NCI-H82 treated with DMSO at 0.1 percent for 48 hours (cell line): ENCODE measurements at regions not wholly inside any gene's neighbourhood (a gene's known extent, or its start where the extent isn't known, plus 50 kb on each side); places are given as distances from the start of the nearest gene placed in this dataset.

Source experiments
- DNase-seq: peaks from one replicate; lab custom pipeline; 2025; ENCODE audit not compliant: unreplicated experiment; lab: John Stamatoyannopoulos, UW

- DNase-seq, result no peak
Measured at GRCh38 chr5:38716516-38716915, 129.3 kb upstream of the OSMR start.

DNA sequence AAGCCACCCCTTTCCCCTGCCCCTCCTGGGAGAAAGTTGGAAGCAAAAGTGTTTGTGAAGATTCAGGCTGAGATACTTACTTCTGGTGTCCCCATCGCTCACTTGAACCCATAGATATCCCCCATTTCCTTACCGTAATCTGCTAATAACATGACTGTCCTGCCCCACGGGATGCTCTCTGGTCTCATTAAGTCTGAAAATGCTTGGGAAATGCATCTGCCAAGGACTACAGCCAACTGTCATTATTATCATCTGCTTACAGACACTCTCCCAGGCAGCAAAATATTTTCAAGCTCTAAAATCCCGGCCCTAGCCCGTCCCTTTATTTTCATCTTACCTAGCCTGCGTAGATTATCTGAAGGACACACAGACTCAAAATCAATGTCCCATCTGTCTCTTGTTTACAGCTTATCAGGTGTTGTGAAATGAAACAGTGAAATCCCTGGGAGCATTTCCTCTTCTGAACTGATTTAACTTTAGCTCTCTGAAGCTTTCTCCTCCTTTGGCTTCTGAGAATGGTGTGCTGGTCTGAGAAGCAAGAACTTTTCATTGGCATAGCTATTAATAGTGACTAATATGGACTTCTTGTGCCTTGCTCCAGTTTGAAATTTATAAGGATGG, 126.9 kb upstream of the OSMR start:
- DNase-seq, result peak; percentile 58

DNA sequence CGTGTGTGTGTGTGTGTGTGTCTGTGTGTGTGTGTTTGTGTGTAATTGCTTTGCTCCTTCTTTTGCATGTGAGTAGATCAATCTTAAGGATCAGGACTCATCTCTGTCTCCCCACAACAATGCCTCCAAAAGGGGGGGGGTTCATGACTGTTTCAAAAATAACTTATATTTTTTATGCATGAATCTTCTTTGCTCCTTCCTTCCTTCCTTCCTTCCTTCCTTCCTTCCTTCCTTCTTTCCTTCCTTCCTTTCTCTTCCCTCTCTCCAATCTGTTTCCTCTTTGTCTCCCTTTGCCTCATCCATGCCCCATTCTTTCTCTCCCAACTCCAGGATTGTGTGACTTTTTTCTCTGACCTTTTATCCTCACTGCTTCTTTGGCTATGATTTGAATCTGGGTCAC, 126.4 kb upstream of the OSMR start:
- no peak for DNase-seq

GRCh38 chr5:38719916-38720315, 125.9 kb upstream of the OSMR start:
- no peak for DNase-seq

DNA sequence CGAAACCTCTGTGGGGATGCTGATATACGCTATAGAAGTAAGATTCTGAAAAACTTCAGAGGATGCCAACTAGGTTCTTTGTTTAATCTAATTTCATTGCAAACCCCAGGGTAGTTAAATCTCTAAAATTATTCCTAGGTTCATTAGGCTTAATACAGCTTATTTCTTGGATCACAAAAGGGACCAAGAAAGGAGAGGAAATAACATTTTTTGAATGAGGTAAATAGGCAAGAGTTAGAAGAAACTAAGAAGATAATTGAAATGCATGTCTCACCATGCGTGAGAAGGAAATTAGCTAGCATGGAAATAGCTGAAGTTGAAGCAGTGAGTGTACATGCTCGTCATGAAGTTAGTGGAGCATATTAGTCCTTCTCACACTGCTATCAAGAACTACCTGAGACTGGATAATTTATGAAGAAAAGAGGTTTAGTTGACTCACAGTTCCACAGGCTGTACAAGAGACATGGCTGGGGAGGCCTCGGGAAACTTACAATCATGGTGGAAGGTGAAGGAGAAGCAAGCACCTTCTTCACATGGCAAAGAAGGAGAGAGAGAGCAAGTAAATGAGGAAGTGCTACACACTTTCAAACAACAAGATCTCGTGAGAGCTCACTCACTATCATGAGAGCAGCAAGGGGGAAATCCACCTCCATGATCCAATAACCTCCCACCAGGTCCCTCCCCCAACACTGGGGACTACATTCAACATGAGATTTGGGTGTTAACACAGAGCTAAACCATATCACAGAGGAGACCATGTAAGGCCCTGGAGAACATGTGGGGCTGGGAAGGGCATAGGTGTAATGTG, 125.1 kb upstream of the OSMR start:
- DNase-seq, result no peak

DNA sequence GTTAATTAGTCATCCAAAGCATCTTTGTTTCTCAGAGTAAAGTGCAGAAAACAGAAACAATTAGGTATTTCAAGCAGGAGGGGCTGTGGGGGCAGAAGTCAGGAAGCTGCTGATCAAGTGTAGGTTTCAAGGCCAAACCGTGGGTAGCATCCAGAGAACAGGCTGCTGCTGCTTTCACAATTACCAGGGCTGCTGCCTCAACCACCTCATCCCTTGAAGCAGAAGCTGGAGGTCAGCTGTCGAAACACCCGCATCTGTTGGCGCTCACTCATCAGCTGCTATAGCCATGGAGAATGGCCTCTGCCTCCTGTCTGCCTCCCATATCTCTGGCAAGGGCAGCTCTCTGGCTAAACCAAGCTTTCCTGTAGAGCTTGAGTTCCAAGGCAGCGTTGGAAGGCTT, 122.9 kb upstream of the OSMR start:
- no peak for DNase-seq

DNA sequence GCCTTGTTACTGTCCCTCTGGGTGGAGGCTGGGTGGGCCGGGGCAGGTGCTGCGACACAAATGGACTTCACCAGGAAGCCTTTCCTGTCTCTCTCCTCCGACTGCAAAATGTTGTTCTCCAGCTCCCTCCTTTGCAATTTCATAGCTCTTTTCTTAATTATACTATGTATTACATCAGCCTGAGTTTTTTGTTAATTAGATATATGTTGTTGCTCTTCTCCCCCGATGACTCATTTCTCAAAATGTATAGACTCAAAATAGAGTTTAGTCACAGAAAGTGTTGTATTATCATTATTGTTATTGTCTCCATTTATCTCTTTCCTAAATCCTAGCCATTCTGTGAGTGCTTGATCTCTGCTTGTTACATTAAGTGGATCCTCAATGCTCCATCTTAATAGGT, 122.4 kb upstream of the OSMR start:
- no peak for DNase-seq

DNA sequence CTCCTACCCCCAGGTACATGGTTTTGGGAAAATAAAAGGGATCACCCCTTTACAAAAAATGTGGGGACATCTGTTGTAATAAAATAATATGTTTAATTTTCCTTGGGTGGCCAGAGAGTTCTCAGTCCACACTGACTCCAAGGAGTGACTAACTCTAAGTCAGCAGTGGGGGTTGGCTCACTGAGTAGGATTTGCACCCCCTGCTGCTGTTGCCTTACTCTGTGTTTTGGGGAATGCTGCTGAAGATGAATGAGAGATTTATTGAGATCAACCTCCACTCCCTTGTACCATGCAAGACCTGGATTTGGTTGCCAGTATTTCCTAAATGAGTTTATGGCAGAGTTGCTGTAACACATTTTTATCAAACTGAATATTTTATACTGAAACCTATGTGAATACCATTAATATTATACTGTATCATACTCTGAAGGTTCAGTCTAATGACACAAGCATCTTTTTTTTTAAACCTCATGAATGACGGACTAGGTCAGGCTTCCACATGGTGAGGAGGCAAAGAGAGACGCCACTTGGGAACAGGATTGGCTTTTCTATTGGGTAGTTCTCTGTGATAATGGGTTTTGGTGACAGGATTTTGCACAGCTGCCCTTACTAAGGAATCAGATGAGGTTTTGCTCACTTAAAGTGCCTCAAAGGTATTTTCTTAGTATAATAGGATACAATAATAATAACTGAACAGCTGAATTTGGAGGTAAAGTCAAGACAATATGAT, 121.3 kb upstream of the OSMR start:
- DNase-seq, result no peak

DNA sequence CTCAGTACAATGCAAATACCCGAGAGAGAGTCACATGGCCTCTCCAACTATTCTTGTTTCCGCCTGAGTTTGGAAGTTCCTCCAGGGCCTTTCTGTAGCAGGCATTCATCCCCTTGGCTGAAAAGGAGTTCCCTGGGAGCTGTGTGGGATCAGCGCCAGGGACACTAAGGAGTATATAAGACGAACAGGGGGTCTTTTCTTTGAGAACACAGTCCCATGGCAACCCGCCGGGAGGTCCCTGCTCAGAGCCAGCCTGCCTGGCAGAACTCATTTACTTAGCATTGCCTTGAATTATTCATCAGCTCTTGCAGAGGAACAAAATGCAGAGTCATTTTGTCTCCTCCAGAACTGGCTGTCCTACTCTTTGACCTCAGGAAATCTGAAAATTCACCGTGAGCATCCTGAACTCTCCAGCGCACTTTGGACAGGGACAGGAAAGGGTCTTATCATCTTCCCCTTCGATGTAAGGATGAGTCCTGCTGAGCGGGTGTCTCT, 120.4 kb upstream of the OSMR start:
- DNase-seq, result no peak

DNA sequence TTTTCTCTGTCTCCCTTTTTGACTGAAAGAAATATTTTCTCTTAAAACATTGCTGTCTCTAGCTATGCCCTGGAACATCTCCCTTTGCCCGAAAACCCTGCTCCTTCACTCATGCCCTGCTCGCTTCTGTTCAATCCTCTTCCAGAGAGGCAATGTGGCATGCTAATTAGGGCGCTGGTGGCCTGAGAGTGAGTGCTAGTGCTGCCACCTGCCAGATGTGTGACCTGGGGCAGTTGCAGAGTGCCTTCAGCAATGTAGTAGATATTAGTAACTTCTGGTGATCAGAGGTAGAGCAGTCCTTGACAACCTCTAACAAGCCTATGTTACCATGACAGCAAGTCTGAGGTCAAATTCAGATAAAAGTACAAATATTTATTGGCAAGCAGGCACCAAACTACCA, 119.5 kb upstream of the OSMR start:
- DNase-seq, result no peak

DNA sequence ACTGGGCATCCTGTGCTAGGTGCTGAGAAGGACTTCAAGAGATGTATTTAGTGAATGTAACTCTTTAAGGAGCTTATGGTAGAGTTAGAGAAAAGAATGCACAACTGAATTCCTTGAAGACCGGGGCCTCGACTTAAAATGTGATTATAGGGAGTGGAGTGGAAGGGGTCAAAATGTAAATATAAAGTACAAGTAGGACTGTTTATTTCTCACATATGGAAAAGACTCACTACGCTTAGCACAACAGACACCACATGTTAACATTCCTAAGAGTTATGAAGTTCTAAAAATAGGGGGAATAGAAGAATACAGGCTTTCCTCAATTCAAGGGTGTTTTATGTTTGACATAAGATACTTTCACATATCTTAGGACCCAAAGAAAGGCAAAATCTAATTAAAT, 117.8 kb upstream of the OSMR start:
- DNase-seq, result no peak

GRCh38 chr5:38731461-38731860, 114.4 kb upstream of the OSMR start:
- no peak for DNase-seq

- DNase-seq, result no peak
Measured at GRCh38 chr5:38734353-38734752, 111.5 kb upstream of the OSMR start.

DNA sequence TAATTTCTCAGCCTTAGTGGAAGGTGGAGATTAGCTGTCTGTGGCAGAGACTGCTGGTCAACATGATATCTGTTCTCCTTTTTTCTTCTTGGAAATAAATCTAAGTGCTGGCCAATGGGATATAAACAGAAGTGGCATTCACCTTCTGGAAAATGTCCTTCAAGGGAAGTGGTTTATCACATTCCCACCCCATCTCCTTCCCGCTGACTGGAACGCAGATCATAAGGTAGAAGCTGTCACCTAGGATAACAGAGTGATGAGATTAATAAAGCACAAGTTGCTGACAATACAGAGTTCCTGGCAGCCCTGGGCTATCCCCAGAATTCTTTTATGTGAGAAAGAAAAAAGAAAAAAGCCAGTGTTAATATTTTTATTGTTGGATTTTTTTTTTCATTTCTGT, 109.7 kb upstream of the OSMR start:
- no peak for DNase-seq

GRCh38 chr5:38737976-38738375, 107.8 kb upstream of the OSMR start:
- no peak for DNase-seq

DNA sequence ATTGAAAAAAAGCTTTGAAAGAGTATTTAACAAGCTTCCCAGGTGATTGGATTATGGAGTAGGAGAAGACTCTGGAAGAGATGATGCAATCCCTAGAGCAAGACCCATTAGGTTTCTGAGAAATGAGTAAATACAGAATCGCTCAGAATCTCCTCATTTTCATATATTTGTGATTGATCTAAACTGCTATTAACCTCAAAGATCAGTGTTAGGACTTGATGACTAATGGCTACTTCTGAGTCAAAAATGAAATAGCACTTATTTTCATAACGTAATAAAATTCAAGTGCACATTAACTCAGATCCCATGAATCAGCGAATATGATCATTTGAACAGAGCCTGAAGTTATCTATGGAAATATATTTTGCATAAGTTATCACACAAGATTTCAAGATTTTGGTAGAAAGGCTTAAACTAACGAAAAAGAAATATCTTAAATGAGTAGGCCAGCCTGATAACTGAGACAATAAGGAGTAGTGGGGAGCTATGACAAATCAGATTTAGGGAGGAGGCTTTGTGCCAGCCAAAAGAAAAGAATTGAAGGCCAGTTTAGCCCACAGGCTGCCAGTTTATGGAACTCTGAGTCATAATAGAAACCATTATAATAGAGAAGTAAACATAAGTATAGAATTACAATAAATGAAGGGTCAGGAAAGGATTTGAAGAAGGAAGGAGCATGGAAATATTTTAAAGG, 106.7 kb upstream of the OSMR start:
- no peak for DNase-seq

DNA sequence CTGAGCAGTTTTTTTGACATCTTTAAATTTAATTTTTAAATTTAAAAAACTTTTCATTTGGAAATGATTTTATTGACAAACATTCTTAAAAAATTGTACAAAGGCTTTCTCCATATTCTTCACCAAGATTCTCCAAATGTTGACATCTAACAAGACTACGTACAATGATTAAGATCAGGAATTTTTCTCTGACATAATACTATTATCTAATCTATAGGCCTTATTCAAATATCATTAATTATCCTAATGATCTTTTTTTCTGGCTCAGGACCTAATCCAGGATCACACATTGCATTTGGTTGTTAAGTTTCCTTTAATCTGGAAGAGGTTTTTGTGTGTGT, 106.1 kb upstream of the OSMR start:
- no peak for DNase-seq

DNA sequence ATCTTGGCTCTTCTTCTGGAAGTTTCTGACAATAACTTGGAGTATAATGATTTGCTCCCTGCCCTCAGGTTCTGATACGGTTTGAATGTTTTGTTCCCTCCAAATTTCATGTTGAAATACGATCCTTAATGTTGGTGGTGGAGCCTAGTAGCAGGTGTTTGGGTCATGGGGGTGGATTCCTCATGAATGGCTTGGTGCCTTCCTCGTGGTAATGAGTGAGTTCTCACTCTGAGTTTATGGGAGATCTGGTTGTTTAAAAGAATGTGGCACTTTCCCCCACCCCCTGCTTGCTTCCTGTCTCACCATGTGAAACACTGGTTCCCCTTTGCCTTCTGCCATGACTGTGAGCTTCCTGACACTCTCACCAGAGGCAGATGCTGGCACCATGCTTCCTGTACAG, 103.0 kb upstream of the OSMR start:
- DNase-seq, result no peak

GRCh38 chr5:38743562-38743961, 102.2 kb upstream of the OSMR start:
- DNase-seq, result no peak

GRCh38 chr5:38745836-38746732, 99.7 kb upstream of the OSMR start:
- no peak for DNase-seq

GRCh38 chr5:38749861-38750260, 96.0 kb upstream of the OSMR start:
- no peak for DNase-seq
